GM21619 (cell line): ENCODE measurements at regions not wholly inside any gene's neighbourhood (a gene's known extent, or its start where the extent isn't known, plus 50 kb on each side); places are given as distances from the start of the nearest gene placed in this dataset.
"Not testable (repeated sequence)": the region's sequence is repeated elsewhere in the genome, so short reads cannot be mapped to it uniquely, and the experiment has no call there.

Experiments
- ATAC-seq: cut with Tn5 transposase; IDR thresholded peaks from one replicate; pipeline ENCODE4 v1.9.1; 2021; ENCODE audit not compliant: unreplicated experiment

GRCh38 chr5:99177796-99178195, 249.0 kb upstream of the CHD1 start:
- no peak for ATAC-seq

GRCh38 chr5:99176186-99176585, 247.4 kb upstream of the CHD1 start:
- no peak for ATAC-seq

GRCh38 chr5:99169309-99169708, 240.5 kb upstream of the CHD1 start:
- no peak for ATAC-seq

- not testable (repeated sequence) for ATAC-seq
Measured at GRCh38 chr5:99161538-99161937, 232.7 kb upstream of the CHD1 start.

GRCh38 chr5:99156688-99157087, 227.9 kb upstream of the CHD1 start:
- no peak for ATAC-seq

- ATAC-seq, result not testable (repeated sequence)
Measured at GRCh38 chr5:99143283-99143795, 214.5 kb upstream of the CHD1 start.

GRCh38 chr5:99141534-99142128, 212.8 kb upstream of the CHD1 start:
- no peak for ATAC-seq

- ATAC-seq, result no peak
Measured at GRCh38 chr5:99138911-99139310, 210.1 kb upstream of the CHD1 start.

GRCh38 chr5:99133921-99134320, 205.1 kb upstream of the CHD1 start:
- ATAC-seq, result no peak

GRCh38 chr5:99129768-99130501, 201.1 kb upstream of the CHD1 start:
- ATAC-seq, result no peak

GRCh38 chr5:99122976-99123375, 194.2 kb upstream of the CHD1 start:
- ATAC-seq, result no peak

- ATAC-seq, result no peak
Measured at GRCh38 chr5:99119326-99119725, 190.5 kb upstream of the CHD1 start.

GRCh38 chr5:99116526-99116925, 187.7 kb upstream of the CHD1 start:
- ATAC-seq, result no peak

GRCh38 chr5:99109894-99110293, 181.1 kb upstream of the CHD1 start:
- no peak for ATAC-seq

GRCh38 chr5:99105216-99105615, 176.4 kb upstream of the CHD1 start:
- ATAC-seq, result no peak

GRCh38 chr5:99104538-99105132, 175.8 kb upstream of the CHD1 start:
- no peak for ATAC-seq

- no peak for ATAC-seq
Measured at GRCh38 chr5:99102073-99102697, 173.4 kb upstream of the CHD1 start.

- ATAC-seq, result no peak
Measured at GRCh38 chr5:99099691-99100090, 170.9 kb upstream of the CHD1 start.

GRCh38 chr5:99089822-99090549, 161.2 kb upstream of the CHD1 start:
- no peak for ATAC-seq

- no peak for ATAC-seq
Measured at GRCh38 chr5:99088309-99088708, 159.5 kb upstream of the CHD1 start.

GRCh38 chr5:99083197-99083596, 154.4 kb upstream of the CHD1 start:
- no peak for ATAC-seq
